Heart right ventricle (tissue), 16 donors: ENCODE measurements at regions not wholly inside any gene's neighbourhood (a gene's known extent, or its start where the extent isn't known, plus 50 kb on each side); places are given as distances from the start of the nearest gene placed in this dataset.

Experiments used
- ATAC-seq, 8 donors: fragments of 200-7000 bp; cut with Tn5 transposase; one replicate each; pipeline ENCODE4 v1.9.1; 2020; ENCODE audit warnings: mild to moderate bottlenecking in 8 of 8, moderate library complexity in 8 of 8, moderate number of reproducible peaks in 1 of 8
- DNase-seq, 2 donors: peaks; one replicate each; pipeline ENCODE4 v3.0.0-alpha.2; 2020
- H3K27ac ChIP-seq, 10 donors: fragments of 200-600 bp; sonication (generic) in 2 of 10; one replicate each; pipeline versions ENCODE4 v1.5.0 to v1.8.0; 2020 to 2022; ENCODE audit warnings: mild to moderate bottlenecking in 3 of 10
- H3K27me3 ChIP-seq, 7 donors: fragments of 200-600 bp; one replicate each; pipeline ENCODE4 v1.8.0; 2021 to 2022; ENCODE audit warnings: mild to moderate bottlenecking in 2 of 7
- H3K36me3 ChIP-seq, 9 donors: fragments of 200-600 bp; sonication (generic) in 1 of 9; one replicate each; pipeline versions ENCODE4 v1.5.0 to v1.8.0; 2020 to 2022; ENCODE audit warnings: mild to moderate bottlenecking in 2 of 9
- H3K4me1 ChIP-seq, 9 donors: fragments of 200-600 bp; sonication (generic) in 1 of 9; one replicate each; pipeline versions ENCODE4 v1.5.0 to v1.8.0; 2020 to 2022; ENCODE audit warnings: mild to moderate bottlenecking in 4 of 9
- H3K4me3 ChIP-seq, 10 donors: fragments of 200-600 bp; sonication (generic) in 2 of 10; one replicate each; pipeline versions ENCODE4 v1.5.0 to v1.8.0; 2020 to 2022; ENCODE audit warnings: mild to moderate bottlenecking in 7 of 10, moderate library complexity in 2 of 10
- H3K9me3 ChIP-seq, 11 donors: fragments of 200-600 bp in 10 of 11; sonication (generic) in 2 of 11; one replicate each; pipeline versions ENCODE4 v1.5.0 to v1.8.0; 2013 to 2022; ENCODE audit warnings: mild to moderate bottlenecking in 2 of 11, control low read depth in 1 of 11, moderate library complexity in 1 of 11
- CTCF ChIP-seq, 9 donors: fragments of 200-600 bp; sonication (generic) in 2 of 9; IDR thresholded peaks; one replicate each; pipeline versions ENCODE4 v1.5.0 to v1.8.0; 2021 to 2022; ENCODE audit warnings: antibody characterized with exemption in 9 of 9, mild to moderate bottlenecking in 5 of 9, moderate library complexity in 1 of 9
- WGBS, 2 donors: extraction: QIAGEN DNeasy Blood & Tissue Kit; methylation state at CpG; one replicate each; pipeline ENCODE4 v1.1.7; 2013; ENCODE audit warnings: inconsistent platforms in 1 of 2; 5-methylcytosine and 5-hydroxymethylcytosine counted together
- intact Hi-C, 10 donors: fragments of 100-400 bp; cut with DNase I; formaldehyde crosslinking; loops; one replicate each; pipeline versions ENCODE4 v1.11.1 to v1.14.2; 2022
- donor health status: Arrhythmogenic right ventricular cardiomyopathy.
- donor health status: ischemic (EF 13 %, LVEDD 7.1; RV severe dilation, severe dysfunction).
- donor health status: healthy with polysubstance abuse.
- donor health status: DM: no; HTN: yes; CAD: no.
- donor health status: DM: no; HTN: no; CAD: no.
- donor health status: ischemic (EF 25% LVEDD 6.9; RV normal size, moderate dysfunction).
- donor health status: ischemic (EF 25% LVEDD 5.7; RV mildly dilated, moderate dysfunction).
- donor health status: healthy.
- donor health status: DM: yes; HTN: yes; CAD: no.
- donor health status: Ischemic cardiomyopathy.
- donor health status: ischemic (EF 35%, LVEDD 5.7; RV mildly dilated, moderate dysfunction).
- donor health status: nonischemic (EF 11% LVEDD 7.7; RV severe dilation, severe dysfunction).
- donor health status: DM: yes; HTN: yes; CAD: no.
- donor health status: PGD.
- donor health status: ischemic (EF 29% LVEDD 5.4; RV normal size, mild dysfunction).
- donor health status: nonischemic (EF 23%, LVEDD 6.1; RV moderate dilation, normal function).

- H3K4me3 ChIP-seq: no peak overlapping the region
- no peak for TF ChIP-seq CTCF (IDR thresholded peaks at IDR 0.05)
- WGBS, 2 donors: 59% methylated on average over 5 of the region's 5 CpGs
- DNase-seq (no peak), ATAC-seq (no peak)
- no peak overlapping the region for H3K27ac ChIP-seq
- H3K9me3 ChIP-seq: no peaks in the 10 kb centered on the region
- no peaks in the 10 kb centered on the region for H3K27me3 ChIP-seq
- intact Hi-C loops: no loop called here
- H3K36me3 ChIP-seq: no peaks in the 10 kb centered on the region
- no peaks in the 10 kb centered on the region for H3K4me1 ChIP-seq
Observed at GRCh38 chr6:51019806-51020205, 201.1 kb downstream of the TFAP2B start.

- Histone ChIP-seq H3K4me3 (no peak overlapping the region), H3K27me3 (no peaks in the 10 kb centered on the region), H3K4me1 (no peaks in the 10 kb centered on the region), H3K9me3 (no peaks in the 10 kb centered on the region), H3K36me3 (no peaks in the 10 kb centered on the region), H3K27ac (no peak overlapping the region)
- DNase-seq (no peak), ATAC-seq (no peak)
- 50 to 52% methylated on average over 3 of the region's 3 CpGs for WGBS, 2 donors
- no peak for TF ChIP-seq CTCF (IDR thresholded peaks at IDR 0.05)
- intact Hi-C loops: no loop called here
Observed at GRCh38 chr6:51021171-51021570, 202.5 kb downstream of the TFAP2B start.

- 91 to 94% methylated on average over 3 of the region's 3 CpGs for WGBS, 2 donors
- Histone ChIP-seq H3K4me3 (no peak overlapping the region), H3K27me3 (no peaks in the 10 kb centered on the region), H3K9me3 (no peaks in the 10 kb centered on the region), H3K4me1 (no peaks in the 10 kb centered on the region), H3K36me3 (no peaks in the 10 kb centered on the region), H3K27ac (no peak overlapping the region)
- intact Hi-C loops: no loop called here
- no peak for TF ChIP-seq CTCF (IDR thresholded peaks at IDR 0.05)
- DNase-seq: no peak
- no peak for ATAC-seq
Observed at GRCh38 chr6:51024126-51024525, 205.5 kb downstream of the TFAP2B start.

GRCh38 chr6:51025082-51025777 lies 206.6 kb downstream of the TFAP2B start:
- no peak overlapping the region for H3K4me3 ChIP-seq
- DNase-seq (no peak), ATAC-seq (no peak)
- intact Hi-C loops: no loop called here
- H3K27me3 ChIP-seq: no peaks in the 10 kb centered on the region
- no peaks in the 10 kb centered on the region for H3K4me1 ChIP-seq
- no peak for TF ChIP-seq CTCF (IDR thresholded peaks at IDR 0.05)
- H3K36me3 ChIP-seq: no peaks in the 10 kb centered on the region
- 83 to 84% methylated on average over 18 of the region's 18 CpGs for WGBS, 2 donors
- H3K9me3 ChIP-seq: no peaks in the 10 kb centered on the region
- H3K27ac ChIP-seq: no peak overlapping the region
